DMS153 (cell line): ENCODE measurements at regions not wholly inside any gene's neighbourhood (a gene's known extent, or its start where the extent isn't known, plus 50 kb on each side); places are given as distances from the start of the nearest gene placed in this dataset.

Source experiments
- DNase-seq: peaks from one replicate; lab custom pipeline; 2025; lab: John Stamatoyannopoulos, UW

DNA sequence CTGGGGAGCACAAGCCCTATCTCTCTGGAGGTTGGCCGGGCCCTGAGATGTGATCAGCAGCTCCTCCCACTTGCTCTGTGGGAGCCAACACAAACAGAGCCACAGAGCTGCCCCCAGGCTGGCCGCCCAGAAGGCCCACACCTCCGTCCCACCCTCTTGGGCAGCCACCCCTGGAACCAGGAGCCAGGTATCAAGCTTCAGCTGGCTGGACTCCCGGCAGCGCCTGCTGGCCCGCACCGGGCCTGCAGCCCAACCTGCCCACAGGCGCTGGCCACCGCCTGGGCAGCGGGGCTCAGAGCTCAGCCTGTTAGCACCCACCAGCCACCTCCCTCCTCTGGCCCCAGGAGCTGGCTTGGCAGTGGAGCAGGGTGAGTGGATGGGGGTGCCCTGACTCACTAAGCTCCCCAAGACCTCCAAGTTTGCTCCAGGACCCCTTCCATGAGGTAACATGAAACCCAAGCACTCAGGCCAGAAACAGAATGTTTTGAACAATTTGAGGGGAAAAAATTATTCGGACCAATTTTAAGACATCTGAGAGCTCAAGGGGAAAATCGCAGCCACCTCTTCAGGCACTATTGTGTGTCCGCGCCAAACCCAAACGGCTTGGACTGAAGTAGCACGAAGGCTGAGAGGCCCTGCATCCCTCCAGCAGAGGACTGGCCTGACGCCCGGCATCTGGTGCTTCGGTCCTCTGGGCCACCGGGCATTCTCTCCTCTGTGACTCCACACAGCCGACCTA, 450.8 kb downstream of the SOX6 start:
- DNase-seq = no peak

DNA sequence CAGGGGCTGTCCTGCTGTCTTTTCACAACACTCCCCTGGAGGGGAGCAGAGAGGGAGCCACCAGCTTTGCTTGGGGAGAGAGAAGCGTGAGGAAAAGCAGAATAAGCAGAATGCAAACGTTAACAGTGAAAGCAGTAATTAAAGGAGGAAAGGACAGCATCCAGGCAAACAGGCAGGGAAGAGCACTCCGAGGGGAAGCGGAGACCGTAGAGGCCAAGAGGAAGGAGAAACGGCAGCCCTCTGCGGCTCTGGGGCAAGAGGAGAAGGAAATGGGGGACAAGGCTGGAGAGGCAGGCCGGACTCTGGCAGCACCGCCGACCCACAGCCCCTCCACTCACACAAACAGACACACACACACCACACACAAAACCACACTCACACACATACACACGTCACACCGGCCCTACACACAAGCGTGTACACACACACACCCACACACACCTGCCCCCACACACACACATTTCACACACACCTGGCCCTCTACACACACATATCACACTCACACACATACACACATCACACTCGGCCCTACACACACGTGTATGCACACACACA, 449.8 kb downstream of the SOX6 start:
- no peak for DNase-seq

DNA sequence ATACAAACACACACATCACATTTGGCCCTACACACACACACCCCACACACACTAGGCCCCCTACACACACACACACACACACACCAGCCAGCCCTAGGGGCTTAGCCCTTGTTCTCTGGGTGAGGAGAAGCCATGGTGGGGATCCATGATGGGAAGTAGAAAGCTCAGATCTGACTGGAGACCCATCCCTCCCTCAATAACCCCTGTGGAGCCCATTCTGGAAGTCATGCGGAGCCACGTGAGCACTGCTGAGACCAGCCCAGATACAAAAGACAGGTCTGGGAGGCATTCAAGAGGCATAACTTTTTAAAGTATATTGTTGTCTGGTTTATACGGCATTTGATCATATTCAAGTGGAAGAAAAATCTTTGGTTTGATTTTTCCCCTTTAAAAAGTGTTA, 448.5 kb downstream of the SOX6 start:
- no peak for DNase-seq

DNA sequence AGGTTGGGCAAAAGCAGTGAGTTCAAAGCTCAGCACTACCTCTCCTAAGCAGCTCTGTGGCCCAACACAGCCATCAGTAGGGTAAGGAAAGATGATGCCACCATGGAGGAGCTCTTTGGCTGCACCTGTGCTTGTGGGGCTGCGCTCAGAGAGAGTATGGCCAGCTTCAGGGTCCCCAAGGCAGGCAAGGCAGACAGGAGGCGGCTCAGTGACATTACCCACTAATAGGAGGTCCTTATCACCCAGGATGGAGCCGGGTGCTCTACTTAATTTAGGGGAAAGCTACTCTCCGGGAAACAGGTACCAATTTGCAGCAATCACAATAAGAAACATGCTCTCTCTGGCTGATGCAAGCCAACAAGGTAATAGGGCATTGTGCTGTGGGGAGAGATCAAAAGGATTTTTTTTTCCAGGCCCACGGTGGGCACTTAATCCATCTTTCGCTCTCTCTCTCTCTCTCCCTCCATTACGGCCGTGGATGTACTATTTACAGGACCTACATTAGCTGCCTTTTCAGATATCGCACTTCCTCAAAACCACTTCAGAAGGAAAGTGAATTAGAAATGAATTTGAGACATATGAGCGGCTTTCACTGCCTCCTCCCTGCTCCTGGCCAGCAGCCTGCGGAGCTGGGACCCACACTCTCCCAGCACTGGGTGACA, 446.3 kb downstream of the SOX6 start:
- no peak for DNase-seq

DNA sequence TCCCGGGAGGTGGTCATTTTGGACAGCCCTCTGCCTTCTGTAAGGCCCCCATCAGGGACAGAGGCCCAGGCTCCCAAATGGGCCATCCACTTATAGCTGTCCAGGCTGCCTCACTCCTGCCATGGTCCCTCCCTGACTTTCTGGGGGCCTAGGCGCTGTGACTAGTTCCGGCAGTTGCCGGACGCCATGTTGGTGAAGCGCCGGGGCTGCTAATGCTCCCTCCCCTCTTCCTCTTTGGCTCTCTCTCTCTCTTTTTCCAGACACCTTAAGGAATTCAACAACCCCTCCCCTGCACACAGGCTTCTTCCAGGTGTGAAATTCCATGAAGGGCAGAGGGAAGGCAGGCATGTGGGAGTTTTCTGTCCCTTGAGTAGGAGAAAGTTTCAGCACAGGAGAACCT, 445.6 kb downstream of the SOX6 start:
- no peak for DNase-seq

DNA sequence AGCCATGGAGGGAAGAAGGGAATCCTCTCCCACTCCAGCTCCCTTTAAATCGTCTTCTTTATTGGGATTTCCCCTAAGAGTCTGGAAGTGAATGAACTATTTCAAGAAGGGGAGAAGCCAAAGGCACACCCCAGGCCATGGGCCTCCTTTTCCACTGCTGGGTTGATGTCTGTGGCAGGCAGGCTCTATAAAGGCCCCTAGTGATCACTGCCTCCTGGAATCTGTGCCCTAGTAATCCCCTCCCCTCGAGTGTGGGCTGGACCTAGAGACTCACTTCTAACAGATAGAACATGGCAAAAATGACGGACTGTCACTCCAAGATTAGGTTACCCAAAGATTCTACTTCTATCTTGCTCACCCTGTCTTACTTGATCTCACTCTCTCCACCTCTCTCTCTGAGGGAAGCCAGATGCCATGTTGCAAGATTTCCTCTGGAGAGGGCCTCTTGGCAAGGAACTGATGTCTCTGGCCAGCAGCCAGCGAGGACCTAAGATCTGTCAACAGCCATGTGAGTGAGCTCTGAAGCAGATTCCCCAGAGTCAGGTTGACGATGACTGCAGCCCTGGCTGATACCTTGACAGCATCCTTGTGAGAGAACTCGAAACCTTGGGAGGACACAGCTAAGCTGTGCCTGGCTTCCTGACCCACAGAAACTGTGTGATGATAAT, 444.8 kb downstream of the SOX6 start:
- no peak for DNase-seq

DNA sequence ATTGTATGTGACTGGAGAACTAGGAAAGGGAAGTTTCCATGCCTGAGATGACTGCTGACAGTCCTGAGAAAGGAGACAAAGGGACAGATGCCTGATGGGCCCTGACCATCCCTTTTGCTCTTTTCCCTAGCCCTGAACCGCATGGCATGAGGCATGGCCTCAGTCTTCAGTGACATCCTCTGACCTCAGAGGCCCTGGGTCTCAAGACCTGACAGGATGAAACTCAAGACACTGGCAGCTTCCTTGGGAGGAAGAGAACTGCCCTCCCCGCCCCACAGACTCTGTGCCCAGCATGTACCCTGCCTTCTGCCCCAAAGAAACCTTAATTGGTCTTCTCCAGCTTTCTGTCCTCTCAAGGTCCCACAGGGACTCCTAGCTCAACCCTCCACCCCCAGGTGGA, 444.1 kb downstream of the SOX6 start:
- no peak for DNase-seq

DNA sequence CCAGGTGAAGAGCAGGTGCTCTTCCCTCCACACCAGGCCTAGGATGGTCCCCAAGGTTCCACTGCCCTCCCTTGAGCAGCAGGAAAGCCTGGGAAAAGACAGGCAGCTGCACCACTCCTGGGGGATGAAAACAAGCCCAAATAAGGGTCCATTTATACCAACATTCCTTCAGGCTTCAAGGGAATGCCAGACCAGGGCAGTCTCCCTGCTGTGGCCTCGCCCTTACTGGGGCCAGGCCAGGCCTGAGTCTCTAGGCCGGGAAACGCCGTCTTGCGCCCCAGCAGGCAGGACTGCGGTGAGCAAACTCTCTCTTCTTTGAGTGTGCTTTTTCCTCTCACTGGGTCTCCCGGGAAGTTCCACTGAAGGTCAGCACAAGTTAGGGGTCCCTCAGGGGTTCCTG, 443.5 kb downstream of the SOX6 start:
- DNase-seq = no peak

DNA sequence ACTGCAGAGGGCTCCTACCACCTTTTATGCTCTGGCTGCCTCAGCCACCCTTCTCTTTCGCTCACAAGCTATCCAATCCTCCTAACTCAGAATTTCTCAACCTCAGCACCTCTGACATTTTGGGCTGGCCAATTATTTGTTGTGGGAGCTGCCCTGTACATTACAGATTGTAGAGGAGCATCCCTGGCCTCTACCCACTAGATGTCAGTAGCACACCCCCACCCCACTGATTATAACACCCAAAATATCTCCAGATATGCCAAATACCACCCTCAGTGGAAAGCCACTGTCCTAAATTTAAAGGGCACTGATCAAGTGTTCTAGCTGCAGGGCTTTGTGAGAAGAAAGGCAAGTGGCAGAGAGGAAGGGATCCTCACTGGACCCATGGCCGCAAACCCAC, 443.1 kb downstream of the SOX6 start:
- DNase-seq = no peak
